Hematopoietic multipotent progenitor cell treated with erythropoietin and hydrocortisone succinate and interleukin-3 and kit ligand, for 6 days (in vitro differentiated cells): ENCODE measurements at regions not wholly inside any gene's neighbourhood (a gene's known extent, or its start where the extent isn't known, plus 50 kb on each side); places are given as distances from the start of the nearest gene placed in this dataset.
"Not testable (repeated sequence)": the region's sequence is repeated elsewhere in the genome, so short reads cannot be mapped to it uniquely, and the experiment has no call there.

Experiments used
- DNase-seq: peaks from one replicate; pipeline ENCODE4 v3.0.0-alpha.2; 2015

GRCh38 chr3:134704133-134704532 lies 53.3 kb upstream of the KY start:
- DNase-seq: no peak

- DNase-seq: no peak
These were observed 53.7 kb upstream of the KY start for GRCh38 chr3:134704556-134704955.

- no peak for DNase-seq
These were observed 57.2 kb upstream of the KY start for GRCh38 chr3:134707908-134708597.

GRCh38 chr3:134708671-134709070 lies 57.8 kb upstream of the KY start:
- no peak for DNase-seq

DNA sequence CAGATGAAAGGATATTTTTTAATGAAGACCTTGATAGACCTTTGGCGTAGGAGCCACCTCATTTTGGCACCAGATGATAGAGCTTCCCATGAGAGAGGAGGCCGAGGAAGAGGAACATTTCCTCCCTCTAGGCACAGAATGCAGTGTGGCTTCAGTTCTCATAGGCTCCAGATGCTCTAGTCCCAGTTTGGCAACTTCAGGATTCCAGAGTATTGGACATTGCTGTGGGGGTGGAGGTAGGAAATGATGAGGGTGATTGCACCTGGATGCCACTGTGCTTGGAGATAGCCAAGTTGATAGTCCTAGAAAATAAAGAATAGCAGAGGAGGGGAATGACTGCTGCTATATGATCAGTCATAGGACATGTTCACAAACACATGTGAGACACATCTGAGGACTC lies 58.3 kb upstream of the KY start:
- DNase-seq: no peak

DNA sequence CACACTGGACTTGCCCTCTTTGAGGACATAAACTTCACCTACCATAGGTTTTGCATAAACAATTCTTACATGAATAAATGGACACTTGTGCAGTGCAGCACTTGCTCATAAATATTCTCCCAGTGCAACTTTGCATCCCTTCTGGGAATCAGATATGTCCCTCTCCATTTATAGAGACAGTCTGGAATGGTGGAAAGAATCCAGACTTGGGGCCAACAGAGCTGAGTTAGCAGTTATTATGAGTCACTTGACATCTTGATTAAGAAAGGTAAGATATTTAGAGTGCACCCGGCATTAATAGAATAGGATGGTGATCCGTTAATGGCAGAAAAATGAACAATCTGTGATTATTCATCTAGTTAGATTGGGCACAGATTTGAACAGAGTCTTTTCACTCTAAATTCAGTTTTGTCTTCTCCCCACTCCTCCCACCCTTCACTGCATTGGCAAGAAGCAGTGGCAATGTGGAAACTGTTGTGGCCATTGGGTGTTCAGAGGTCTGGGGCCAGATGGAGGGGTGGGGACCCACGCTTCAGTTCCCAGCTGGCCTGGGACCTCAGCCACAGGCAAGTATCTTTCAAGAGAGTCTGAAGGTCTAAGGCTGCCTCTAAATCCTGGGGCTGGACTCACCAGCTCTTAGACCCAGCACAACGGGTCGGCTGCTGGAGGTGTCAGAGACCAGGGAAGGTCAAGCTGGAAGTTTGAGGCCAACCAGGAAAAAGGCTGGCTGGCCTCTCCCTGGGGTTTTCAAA lies 58.9 kb upstream of the KY start:
- DNase-seq: no peak

- no peak for DNase-seq
These were observed 59.5 kb upstream of the KY start for GRCh38 chr3:134710313-134710680.

- DNase-seq: no peak
These were observed 60.5 kb upstream of the KY start for GRCh38 chr3:134711284-134711683.

DNA sequence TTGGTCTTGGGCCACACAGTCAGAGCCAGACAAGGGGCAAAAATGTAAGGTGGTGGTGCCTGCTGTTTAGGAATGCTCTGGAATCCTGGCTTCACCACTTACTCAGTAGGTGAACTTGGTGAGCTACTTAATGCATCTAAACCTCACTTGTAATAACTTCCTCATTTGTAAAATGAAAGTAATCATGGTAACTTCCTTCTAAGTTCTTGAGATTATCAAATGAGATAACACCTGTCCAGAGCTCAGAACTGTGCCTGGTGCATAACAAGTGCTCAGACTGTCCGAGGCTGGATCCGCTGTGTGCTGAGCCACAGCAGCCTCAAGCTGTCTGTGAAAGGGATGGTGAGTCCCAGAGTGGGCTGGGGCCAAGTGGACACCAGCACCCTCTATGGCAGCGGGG lies 62.8 kb upstream of the KY start:
- DNase-seq: peak; percentile 52

DNA sequence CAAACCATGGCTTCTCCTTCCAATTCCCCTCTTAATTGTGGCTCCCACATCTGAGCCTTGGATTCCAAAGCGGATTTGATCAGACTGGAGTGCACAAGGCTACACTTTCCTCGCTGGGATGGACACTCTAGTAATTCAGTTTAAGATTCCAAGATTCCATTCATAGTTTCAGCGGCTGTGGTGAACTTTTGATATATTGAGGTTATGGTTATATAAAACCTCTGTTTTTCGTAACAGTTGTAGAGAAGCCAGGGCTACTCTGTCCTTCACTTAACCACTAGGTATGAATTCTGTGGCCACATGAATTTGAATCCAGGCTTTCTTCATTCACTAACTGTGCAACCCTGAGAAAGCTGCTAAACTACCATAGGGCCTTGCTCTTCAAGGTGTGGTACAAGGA lies 67.9 kb upstream of the KY start:
- DNase-seq: no peak

DNA sequence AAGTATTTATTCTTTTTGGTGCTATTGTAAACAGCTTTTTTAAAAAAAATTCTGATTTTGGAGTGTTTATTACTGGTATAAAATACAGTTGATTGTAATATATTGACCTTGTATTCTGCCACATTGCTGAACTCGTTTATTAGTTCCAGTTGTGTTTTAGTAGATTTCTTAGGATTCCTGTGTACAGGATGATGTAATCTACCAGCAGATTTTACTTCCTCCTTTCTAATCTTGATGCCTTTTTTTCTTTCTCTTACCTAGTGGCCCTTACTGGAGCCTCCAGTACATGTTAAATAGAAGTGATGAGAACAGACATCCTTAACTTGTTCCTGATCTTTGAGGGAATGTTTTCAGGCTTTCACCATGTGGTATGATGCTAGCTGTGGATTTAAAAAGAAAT lies 70.4 kb upstream of the KY start:
- DNase-seq: peak; percentile 40

DNA sequence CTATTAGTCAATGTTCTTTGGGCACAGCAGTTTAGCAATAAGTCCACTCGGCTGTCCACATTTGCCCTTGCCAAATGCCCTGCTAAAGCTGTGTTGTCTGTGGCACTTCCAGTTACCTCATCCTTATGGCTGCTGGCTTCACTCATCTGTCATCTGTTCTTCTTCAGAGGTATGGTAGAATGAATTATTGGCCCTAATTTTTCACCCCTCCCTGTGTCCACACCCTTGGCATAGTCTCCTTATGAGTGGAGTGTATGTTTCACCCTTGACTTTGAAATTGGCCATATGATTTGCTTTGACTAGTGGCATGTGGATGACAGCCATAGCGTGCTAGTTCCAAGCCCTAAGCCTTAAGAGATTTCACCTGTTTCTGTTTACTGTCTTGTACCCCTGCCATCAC lies 72.1 kb upstream of the EPHB1 start:
- DNase-seq: no peak

- DNase-seq: no peak
These were observed 65.4 kb upstream of the EPHB1 start for GRCh38 chr3:134729649-134730048.

GRCh38 chr3:134737516-134737915 lies 57.5 kb upstream of the EPHB1 start:
- DNase-seq: peak; percentile 9

DNA sequence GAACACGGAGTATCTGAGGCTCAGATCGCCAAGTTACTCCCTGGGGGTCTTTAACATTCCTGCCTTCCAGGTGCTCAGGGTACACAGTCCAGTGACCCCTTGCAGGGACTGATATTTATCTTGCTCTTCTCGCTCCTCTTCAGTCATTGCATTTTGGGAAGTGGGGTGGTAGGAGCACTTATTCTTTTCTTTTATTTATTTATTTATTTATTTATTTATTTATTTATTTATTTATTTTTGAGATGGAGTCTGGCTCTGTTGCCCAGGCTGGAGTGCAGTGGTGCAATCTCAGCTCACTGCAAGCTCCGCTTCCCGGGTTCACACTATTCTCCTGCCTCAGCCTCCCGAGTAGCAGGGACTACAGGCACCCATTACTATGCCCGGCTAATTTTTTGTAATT lies 55.0 kb upstream of the EPHB1 start:
- DNase-seq: not testable (repeated sequence)

GRCh38 chr3:134742202-134742601 lies 52.9 kb upstream of the EPHB1 start:
- DNase-seq: no peak

GRCh38 chr3:134743006-134743405 lies 52.1 kb upstream of the EPHB1 start:
- no peak for DNase-seq
